GM12873 (cell line): ENCODE measurements at regions not wholly inside any gene's neighbourhood (a gene's known extent, or its start where the extent isn't known, plus 50 kb on each side); places are given as distances from the start of the nearest gene placed in this dataset.

ENCODE experiments used
- CTCF ChIP-seq: IDR thresholded peaks from 2 replicates; pipeline ENCODE4 v1.5.1; 2012; ENCODE audit warnings: low read depth, mild to moderate bottlenecking, moderate library complexity, low read length, control low read depth; ENCODE audit not compliant: insufficient read depth; ENCODE audit errors: missing control alignments

- no peak for TF ChIP-seq CTCF
Observed at GRCh38 chr12:125593269-125593668, 528.0 kb downstream of the AACS start.

- TF ChIP-seq CTCF, result no peak
Observed at GRCh38 chr12:125604976-125605375, 539.7 kb downstream of the AACS start.

GRCh38 chr12:125606312-125606711 is 541.1 kb downstream of the AACS start:
- no peak for TF ChIP-seq CTCF

- no peak for TF ChIP-seq CTCF
Observed at GRCh38 chr12:125610292-125610691, 545.1 kb downstream of the AACS start.

- no peak for TF ChIP-seq CTCF
Observed at GRCh38 chr12:125610971-125611370, 545.7 kb downstream of the AACS start.

- TF ChIP-seq CTCF, result no peak
Observed at GRCh38 chr12:125614058-125614457, 548.8 kb downstream of the AACS start.

- TF ChIP-seq CTCF, result no peak
Observed at GRCh38 chr12:125619723-125620122, 554.5 kb downstream of the AACS start.
